ENCODE measurements at regions not wholly inside any gene's neighbourhood (a gene's known extent, or its start where the extent isn't known, plus 50 kb on each side); places are given as distances from the start of the nearest gene placed in this dataset.

DNA sequence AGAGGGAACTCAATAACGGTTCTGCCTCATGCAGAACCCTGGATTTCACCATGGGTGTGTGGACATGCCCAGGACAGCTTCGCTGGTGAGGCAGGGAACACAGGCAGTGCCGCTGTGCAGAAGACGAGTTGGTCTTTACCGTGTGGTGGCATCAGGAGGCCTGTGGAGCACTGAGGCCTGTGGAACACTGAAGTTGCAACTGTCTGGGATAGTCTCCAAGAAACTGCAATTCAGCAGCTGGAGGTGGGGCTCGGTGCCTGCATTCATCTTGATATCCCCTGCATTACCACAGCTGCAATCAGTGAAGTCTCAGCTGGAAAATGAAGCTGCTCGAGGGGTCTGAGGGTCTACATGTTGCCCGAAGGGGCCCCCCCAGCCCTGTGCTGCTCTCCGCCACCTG lies 202.4 kb upstream of the CDH4 start:
- DNase-seq (ENCODE audit: low read depth in 1 of 2, low spot score in 1 of 2): no peak
- H3K27ac ChIP-seq (replicated peaks): no peak overlapping the region
- no peak overlapping the region for H3K4me3 ChIP-seq (replicated peaks; ENCODE audit: insufficient read depth, low read length)
- TF ChIP-seq, protein P1, sequence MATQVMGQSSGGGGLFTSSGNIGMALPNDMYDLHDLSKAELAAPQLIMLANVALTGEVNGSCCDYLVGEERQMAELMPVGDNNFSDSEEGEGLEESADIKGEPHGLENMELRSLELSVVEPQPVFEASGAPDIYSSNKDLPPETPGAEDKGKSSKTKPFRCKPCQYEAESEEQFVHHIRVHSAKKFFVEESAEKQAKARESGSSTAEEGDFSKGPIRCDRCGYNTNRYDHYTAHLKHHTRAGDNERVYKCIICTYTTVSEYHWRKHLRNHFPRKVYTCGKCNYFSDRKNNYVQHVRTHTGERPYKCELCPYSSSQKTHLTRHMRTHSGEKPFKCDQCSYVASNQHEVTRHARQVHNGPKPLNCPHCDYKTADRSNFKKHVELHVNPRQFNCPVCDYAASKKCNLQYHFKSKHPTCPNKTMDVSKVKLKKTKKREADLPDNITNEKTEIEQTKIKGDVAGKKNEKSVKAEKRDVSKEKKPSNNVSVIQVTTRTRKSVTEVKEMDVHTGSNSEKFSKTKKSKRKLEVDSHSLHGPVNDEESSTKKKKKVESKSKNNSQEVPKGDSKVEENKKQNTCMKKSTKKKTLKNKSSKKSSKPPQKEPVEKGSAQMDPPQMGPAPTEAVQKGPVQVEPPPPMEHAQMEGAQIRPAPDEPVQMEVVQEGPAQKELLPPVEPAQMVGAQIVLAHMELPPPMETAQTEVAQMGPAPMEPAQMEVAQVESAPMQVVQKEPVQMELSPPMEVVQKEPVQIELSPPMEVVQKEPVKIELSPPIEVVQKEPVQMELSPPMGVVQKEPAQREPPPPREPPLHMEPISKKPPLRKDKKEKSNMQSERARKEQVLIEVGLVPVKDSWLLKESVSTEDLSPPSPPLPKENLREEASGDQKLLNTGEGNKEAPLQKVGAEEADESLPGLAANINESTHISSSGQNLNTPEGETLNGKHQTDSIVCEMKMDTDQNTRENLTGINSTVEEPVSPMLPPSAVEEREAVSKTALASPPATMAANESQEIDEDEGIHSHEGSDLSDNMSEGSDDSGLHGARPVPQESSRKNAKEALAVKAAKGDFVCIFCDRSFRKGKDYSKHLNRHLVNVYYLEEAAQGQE (IDR thresholded peaks at IDR 0.05; ENCODE audit: insufficient replicate concordance, low read depth): no peak
- TF ChIP-seq SPI1 (IDR thresholded peaks at IDR 0.05; ENCODE audit: borderline replicate concordance, low read depth) (no peak), GABPA (IDR thresholded peaks at IDR 0.05; ENCODE audit: low read depth) (no peak), POLR2AphosphoS5 (IDR thresholded peaks at IDR 0.05; ENCODE audit: low read depth) (no peak)
- TF ChIP-seq, protein P2, sequence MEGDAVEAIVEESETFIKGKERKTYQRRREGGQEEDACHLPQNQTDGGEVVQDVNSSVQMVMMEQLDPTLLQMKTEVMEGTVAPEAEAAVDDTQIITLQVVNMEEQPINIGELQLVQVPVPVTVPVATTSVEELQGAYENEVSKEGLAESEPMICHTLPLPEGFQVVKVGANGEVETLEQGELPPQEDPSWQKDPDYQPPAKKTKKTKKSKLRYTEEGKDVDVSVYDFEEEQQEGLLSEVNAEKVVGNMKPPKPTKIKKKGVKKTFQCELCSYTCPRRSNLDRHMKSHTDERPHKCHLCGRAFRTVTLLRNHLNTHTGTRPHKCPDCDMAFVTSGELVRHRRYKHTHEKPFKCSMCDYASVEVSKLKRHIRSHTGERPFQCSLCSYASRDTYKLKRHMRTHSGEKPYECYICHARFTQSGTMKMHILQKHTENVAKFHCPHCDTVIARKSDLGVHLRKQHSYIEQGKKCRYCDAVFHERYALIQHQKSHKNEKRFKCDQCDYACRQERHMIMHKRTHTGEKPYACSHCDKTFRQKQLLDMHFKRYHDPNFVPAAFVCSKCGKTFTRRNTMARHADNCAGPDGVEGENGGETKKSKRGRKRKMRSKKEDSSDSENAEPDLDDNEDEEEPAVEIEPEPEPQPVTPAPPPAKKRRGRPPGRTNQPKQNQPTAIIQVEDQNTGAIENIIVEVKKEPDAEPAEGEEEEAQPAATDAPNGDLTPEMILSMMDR (IDR thresholded peaks at IDR 0.05; ENCODE audit: insufficient read depth, low read length): no peak
- no peaks in the 10 kb centered on the region for H3K27me3 ChIP-seq (ENCODE audit: insufficient read depth, poor library complexity, severe bottlenecking)

DNA sequence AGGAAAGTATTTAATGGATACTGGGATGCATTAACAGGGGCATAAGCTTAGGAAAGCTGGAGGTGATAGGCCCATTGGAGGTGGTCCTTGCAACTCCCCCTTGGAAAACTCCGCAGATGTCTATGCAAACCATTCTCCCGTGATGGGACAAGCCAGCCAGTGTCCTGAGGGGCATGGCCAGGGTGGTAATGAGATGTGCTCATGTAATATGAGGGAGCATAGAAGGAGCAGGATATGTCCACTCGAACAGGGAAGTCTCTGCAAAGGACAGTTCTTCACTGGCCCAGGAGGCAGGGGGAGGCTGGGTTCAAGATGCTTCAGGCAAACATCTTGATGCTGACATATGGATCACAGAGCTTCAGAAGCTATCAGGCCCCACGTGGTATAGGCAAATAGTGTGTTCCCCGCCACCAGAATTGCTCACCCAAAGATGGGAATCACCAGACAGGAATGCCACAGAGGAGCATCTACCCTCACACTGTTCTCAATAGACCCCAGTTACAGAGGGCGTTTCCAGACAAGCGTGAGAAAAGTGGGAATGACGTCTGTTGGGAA lies 201.6 kb upstream of the CDH4 start:
- Histone ChIP-seq H3K27ac (replicated peaks) (no peak overlapping the region), H3K27me3 (ENCODE audit: insufficient read depth, poor library complexity, severe bottlenecking) (no peaks in the 10 kb centered on the region), H3K4me3 (replicated peaks; ENCODE audit: insufficient read depth, low read length) (no peak overlapping the region)
- DNase-seq (ENCODE audit: low read depth in 1 of 2, low spot score in 1 of 2): no peak
- TF ChIP-seq, protein P2 (IDR thresholded peaks at IDR 0.05; ENCODE audit: insufficient read depth, low read length): no peak
- no peak for TF ChIP-seq GABPA (IDR thresholded peaks at IDR 0.05; ENCODE audit: low read depth)
- no peak for TF ChIP-seq POLR2AphosphoS5 (IDR thresholded peaks at IDR 0.05; ENCODE audit: low read depth)
- TF ChIP-seq, protein P1 (IDR thresholded peaks at IDR 0.05; ENCODE audit: insufficient replicate concordance, low read depth): no peak
- TF ChIP-seq SPI1 (IDR thresholded peaks at IDR 0.05; ENCODE audit: borderline replicate concordance, low read depth): no peak

DNA sequence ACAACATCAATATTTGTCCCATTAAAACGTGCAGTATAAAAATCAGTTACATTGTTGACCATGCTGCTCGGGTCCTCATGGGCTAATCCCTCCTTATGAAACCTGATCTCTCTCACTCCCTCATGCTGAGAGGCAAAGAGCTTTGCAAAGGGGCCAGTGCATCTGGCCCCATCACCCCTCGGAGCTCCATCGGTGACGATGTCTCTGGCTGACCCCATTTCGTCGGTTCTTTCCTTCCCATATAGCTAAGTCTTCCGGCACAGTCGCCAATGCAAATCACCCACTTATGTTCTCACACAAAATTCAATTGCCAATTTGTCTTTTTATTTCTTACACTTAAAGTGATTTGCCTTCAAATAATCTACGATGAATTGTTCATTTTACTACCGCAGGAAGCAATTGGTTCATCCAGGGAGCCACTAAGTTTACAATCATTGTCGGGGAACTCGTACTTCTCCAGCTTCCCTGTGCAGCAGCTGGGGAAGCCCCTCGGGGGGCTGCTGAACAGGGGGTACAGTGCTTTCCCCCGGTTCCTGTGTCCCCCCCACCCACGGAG lies 199.8 kb upstream of the CDH4 start:
- no peaks in the 10 kb centered on the region for H3K27me3 ChIP-seq (ENCODE audit: insufficient read depth, poor library complexity, severe bottlenecking)
- no peak for DNase-seq (ENCODE audit: low read depth in 1 of 2, low spot score in 1 of 2)
- TF ChIP-seq POLR2AphosphoS5 (IDR thresholded peaks at IDR 0.05; ENCODE audit: low read depth) (no peak), GABPA (IDR thresholded peaks at IDR 0.05; ENCODE audit: low read depth) (no peak), SPI1 (IDR thresholded peaks at IDR 0.05; ENCODE audit: borderline replicate concordance, low read depth) (no peak)
- TF ChIP-seq, protein P1 (IDR thresholded peaks at IDR 0.05; ENCODE audit: insufficient replicate concordance, low read depth): no peak
- TF ChIP-seq, protein P2 (IDR thresholded peaks at IDR 0.05; ENCODE audit: insufficient read depth, low read length): no peak
- H3K4me3 ChIP-seq (replicated peaks; ENCODE audit: insufficient read depth, low read length): no peak overlapping the region
- H3K27ac ChIP-seq (replicated peaks): no peak overlapping the region

Data from HL-60 (cell line).